Glutamatergic neuron (in vitro differentiated cells): ENCODE measurements at regions not wholly inside any gene's neighbourhood (a gene's known extent, or its start where the extent isn't known, plus 50 kb on each side); places are given as distances from the start of the nearest gene placed in this dataset.
"Not testable (repeated sequence)": the region's sequence is repeated elsewhere in the genome, so short reads cannot be mapped to it uniquely, and the experiment has no call there.

Source experiments
- DNase-seq: peaks from one replicate; pipeline ENCODE4 v3.0.0; 2022
- H3K27ac Mint-ChIP-seq: one replicate; pipeline ENCODE4 v1.8.0; 2020; ENCODE audit warnings: mild to moderate bottlenecking, mixed read lengths, inconsistent platforms; ENCODE audit not compliant: unreplicated experiment
- H3K27me3 Mint-ChIP-seq: one replicate; pipeline ENCODE4 v1.8.0; 2020; ENCODE audit warnings: mild to moderate bottlenecking, moderate library complexity, mixed read lengths, inconsistent platforms; ENCODE audit not compliant: unreplicated experiment
- H3K36me3 Mint-ChIP-seq: one replicate; pipeline ENCODE4 v1.8.0; 2020; ENCODE audit warnings: mild to moderate bottlenecking, mixed read lengths, inconsistent platforms; ENCODE audit not compliant: unreplicated experiment
- H3K4me1 Mint-ChIP-seq: one replicate; pipeline ENCODE4 v1.8.0; 2020; ENCODE audit warnings: mild to moderate bottlenecking, low read depth, mixed read lengths, inconsistent platforms; ENCODE audit not compliant: unreplicated experiment
- H3K4me3 Mint-ChIP-seq: one replicate; pipeline ENCODE4 v1.8.0; 2020; ENCODE audit warnings: mild to moderate bottlenecking, mixed read lengths, inconsistent platforms; ENCODE audit not compliant: unreplicated experiment
- H3K9me3 Mint-ChIP-seq: one replicate; pipeline ENCODE4 v1.8.0; 2020; ENCODE audit warnings: mild to moderate bottlenecking, moderate library complexity, mixed read lengths, inconsistent platforms; ENCODE audit not compliant: unreplicated experiment
- TF ChIP-seq, protein P1 (sequence below): fragments of 200-600 bp; sonication (generic); IDR thresholded peaks from one replicate; pipeline ENCODE4 v1.5.0; 2021; ENCODE audit not compliant: partially characterized antibody, unreplicated experiment

DNA sequence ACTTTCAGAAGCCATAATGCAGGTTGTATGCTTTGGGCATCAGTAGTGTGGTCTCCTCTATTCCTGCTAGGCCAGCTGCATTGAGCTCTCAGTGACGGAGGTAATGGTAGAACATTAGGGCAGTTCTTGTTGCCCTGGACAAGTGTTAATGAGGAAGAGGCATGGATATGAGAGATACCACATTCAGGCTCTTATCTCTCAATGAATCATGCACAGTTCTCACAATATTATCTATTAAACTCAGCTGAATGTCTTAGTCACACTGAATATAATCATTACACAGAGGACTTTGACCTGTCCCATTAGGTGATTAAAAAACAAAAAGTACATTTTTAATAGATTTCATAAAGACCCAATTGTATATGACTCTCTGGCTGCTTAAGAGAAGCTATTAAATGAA, 76.6 kb upstream of the SSBP2 start:
- no peaks in the 10 kb centered on the region for H3K27me3 Mint-ChIP-seq
- TF ChIP-seq, protein P1, sequence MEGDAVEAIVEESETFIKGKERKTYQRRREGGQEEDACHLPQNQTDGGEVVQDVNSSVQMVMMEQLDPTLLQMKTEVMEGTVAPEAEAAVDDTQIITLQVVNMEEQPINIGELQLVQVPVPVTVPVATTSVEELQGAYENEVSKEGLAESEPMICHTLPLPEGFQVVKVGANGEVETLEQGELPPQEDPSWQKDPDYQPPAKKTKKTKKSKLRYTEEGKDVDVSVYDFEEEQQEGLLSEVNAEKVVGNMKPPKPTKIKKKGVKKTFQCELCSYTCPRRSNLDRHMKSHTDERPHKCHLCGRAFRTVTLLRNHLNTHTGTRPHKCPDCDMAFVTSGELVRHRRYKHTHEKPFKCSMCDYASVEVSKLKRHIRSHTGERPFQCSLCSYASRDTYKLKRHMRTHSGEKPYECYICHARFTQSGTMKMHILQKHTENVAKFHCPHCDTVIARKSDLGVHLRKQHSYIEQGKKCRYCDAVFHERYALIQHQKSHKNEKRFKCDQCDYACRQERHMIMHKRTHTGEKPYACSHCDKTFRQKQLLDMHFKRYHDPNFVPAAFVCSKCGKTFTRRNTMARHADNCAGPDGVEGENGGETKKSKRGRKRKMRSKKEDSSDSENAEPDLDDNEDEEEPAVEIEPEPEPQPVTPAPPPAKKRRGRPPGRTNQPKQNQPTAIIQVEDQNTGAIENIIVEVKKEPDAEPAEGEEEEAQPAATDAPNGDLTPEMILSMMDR = no peak
- no peak overlapping the region for H3K4me3 Mint-ChIP-seq
- H3K4me1 Mint-ChIP-seq = peaks cover 2% of the 10 kb centered on the region
- no peak for DNase-seq
- H3K27ac Mint-ChIP-seq = no peak overlapping the region
- no peaks in the 10 kb centered on the region for H3K9me3 Mint-ChIP-seq
- no peaks in the 10 kb centered on the region for H3K36me3 Mint-ChIP-seq

DNA sequence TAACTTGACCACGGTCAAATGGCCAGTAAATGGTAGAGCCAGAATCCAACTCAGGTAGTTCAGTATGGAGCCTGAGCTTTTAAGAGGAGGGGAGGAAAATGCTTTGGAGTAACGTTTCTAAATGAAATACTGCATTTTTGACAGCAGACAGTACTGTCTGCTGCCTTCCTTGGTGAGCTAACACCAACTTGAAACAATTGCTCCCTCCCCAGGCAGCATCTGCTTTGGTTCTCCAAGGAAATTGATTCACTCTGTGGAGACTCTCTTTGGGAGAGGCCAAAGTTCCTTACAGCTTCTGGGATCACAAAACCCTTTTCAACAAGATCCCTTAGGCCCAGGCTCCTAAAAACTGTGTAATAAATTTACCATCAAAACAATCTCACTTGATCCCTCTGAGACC, 75.2 kb upstream of the SSBP2 start:
- Mint-ChIP-seq H3K36me3 (no peaks in the 10 kb centered on the region), H3K9me3 (peaks cover 1% of the 10 kb centered on the region), H3K27me3 (no peaks in the 10 kb centered on the region), H3K4me1 (peaks cover 2% of the 10 kb centered on the region), H3K4me3 (no peak overlapping the region), H3K27ac (no peak overlapping the region)
- no peak for DNase-seq
- TF ChIP-seq, protein P1 = no peak

DNA sequence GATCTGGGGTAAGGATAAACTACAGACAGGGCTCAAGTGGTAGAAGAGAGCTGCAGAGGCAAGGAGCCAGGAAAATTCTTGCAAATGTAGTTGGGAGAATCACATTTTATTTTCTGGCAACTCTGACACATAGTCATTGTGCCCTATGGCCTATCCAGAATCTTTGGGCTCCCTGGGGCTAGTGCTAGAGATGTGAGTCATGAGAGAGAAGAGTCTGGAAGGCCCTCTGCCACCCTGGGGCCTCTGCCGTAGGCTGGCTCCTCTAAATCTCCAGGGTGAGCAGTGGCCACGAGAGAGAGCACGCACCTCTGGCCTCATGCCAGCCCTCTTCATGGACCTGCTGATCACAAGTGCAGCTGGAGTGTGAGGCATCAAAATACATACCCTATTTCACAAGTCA, 74.3 kb upstream of the SSBP2 start:
- TF ChIP-seq, protein P1 = no peak
- peaks cover 2% of the 10 kb centered on the region for H3K4me1 Mint-ChIP-seq
- no peak for DNase-seq
- H3K36me3 Mint-ChIP-seq = no peaks in the 10 kb centered on the region
- no peak overlapping the region for H3K27ac Mint-ChIP-seq
- peaks cover 1% of the 10 kb centered on the region for H3K9me3 Mint-ChIP-seq
- H3K27me3 Mint-ChIP-seq = no peaks in the 10 kb centered on the region
- H3K4me3 Mint-ChIP-seq = no peak overlapping the region

DNA sequence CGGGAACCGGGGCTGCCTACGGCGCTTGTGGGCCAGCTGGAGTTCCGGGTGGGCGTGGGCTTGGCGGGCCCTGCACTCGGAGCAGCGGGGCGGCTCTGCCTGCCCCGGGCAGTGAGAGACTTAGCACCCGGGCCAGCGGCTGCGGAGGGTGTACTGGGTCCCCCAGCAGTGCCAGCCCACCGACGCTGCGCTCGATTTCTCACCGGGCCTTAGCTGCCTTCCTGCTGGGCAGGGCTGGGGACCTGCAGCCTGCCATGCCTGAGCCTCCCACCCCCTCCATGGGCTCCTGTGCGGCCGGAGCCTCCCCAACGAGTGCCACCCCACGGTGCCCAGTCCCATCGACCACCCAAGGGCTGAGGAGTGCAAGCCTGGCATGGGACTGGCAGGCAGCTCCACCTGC, 72.8 kb upstream of the SSBP2 start:
- not testable (repeated sequence) for H3K27ac Mint-ChIP-seq, DNase-seq, H3K4me1 Mint-ChIP-seq, H3K4me3 Mint-ChIP-seq, H3K9me3 Mint-ChIP-seq, H3K36me3 Mint-ChIP-seq, H3K27me3 Mint-ChIP-seq

DNA sequence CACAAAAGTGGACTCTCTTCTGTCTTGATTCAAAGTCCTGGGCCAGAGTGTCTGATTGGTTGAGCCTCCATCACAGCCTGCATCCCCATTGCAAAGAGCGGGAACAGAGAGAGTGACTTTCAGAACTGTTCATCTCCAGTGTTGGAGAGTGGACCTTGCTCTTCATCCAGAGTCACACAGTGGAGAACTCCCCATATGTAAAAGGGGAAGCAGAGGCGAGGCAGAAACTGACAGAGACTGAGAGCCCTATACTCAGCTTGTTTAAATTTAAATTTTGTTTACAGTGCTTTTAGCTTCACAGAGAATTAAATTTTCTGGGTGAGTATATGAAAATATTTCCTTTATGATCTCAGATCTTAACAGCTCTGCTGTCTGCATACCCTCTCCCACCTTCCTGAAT, 70.0 kb upstream of the SSBP2 start:
- DNase-seq = no peak
- Mint-ChIP-seq H3K4me1 (no peaks in the 10 kb centered on the region), H3K9me3 (peaks cover 1% of the 10 kb centered on the region), H3K27me3 (no peaks in the 10 kb centered on the region), H3K36me3 (no peaks in the 10 kb centered on the region), H3K27ac (no peak overlapping the region), H3K4me3 (no peak overlapping the region)
- TF ChIP-seq, protein P1 = no peak

DNA sequence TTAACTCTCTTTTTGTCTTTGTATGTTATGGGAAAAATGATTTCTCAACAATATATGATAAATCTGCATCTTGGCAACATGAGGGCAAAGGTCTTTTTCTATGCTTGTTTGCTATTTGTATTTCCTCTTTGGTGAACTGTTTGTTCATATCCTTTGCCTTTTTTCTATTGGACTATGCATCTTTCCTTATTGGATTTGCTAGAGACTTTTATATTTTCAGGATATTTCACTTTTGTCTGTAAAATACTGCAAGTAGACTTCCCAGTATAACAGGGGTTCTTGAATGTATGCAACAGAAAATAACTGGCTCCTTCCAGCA, 69.4 kb upstream of the SSBP2 start:
- Mint-ChIP-seq H3K36me3 (no peaks in the 10 kb centered on the region), H3K27me3 (no peaks in the 10 kb centered on the region), H3K9me3 (peaks cover 1% of the 10 kb centered on the region), H3K27ac (no peak overlapping the region), H3K4me3 (no peak overlapping the region), H3K4me1 (no peaks in the 10 kb centered on the region)
- no peak for DNase-seq
- TF ChIP-seq, protein P1 = no peak
